ENCODE measurements at regions not wholly inside any gene's neighbourhood (a gene's known extent, or its start where the extent isn't known, plus 50 kb on each side); places are given as distances from the start of the nearest gene placed in this dataset.

GRCh38 chr11:127393460-127393997, 393.0 kb upstream of the KIRREL3 start:
- Histone ChIP-seq H3K4me3 (no peak overlapping the region), H3K36me3 (no peaks in the 10 kb centered on the region), H3K9me3 (no peaks in the 10 kb centered on the region), H3K4me1 (no peaks in the 10 kb centered on the region), H3K27ac (no peak overlapping the region), H3K27me3 (no peaks in the 10 kb centered on the region)
- ATAC-seq (no peak), DNase-seq (no peak)
- intact Hi-C loops (cut with DNase I) = no loop called here
- TF ChIP-seq CTCF (IDR thresholded peaks at IDR 0.05) = no peak

GRCh38 chr11:127392575-127392974, 392.0 kb upstream of the KIRREL3 start:
- H3K27me3 ChIP-seq = no peaks in the 10 kb centered on the region
- no peak for DNase-seq
- no peak for TF ChIP-seq CTCF (IDR thresholded peaks at IDR 0.05)
- no peaks in the 10 kb centered on the region for H3K36me3 ChIP-seq
- intact Hi-C loops (cut with DNase I) = no loop called here
- H3K4me1 ChIP-seq = no peaks in the 10 kb centered on the region
- H3K9me3 ChIP-seq = no peaks in the 10 kb centered on the region
- no peak overlapping the region for H3K4me3 ChIP-seq
- no peak for ATAC-seq
- no peak overlapping the region for H3K27ac ChIP-seq

- Histone ChIP-seq H3K9me3 (no peaks in the 10 kb centered on the region), H3K4me3 (no peak overlapping the region), H3K27me3 (no peaks in the 10 kb centered on the region), H3K4me1 (no peaks in the 10 kb centered on the region), H3K36me3 (no peaks in the 10 kb centered on the region), H3K27ac (no peak overlapping the region)
- intact Hi-C loops (cut with DNase I) = no loop called here
- ATAC-seq (no peak), DNase-seq (no peak)
- no peak for TF ChIP-seq CTCF (IDR thresholded peaks at IDR 0.05)
Observed at GRCh38 chr11:127390465-127390864, 389.9 kb upstream of the KIRREL3 start.

GRCh38 chr11:127385071-127385470, 384.5 kb upstream of the KIRREL3 start:
- TF ChIP-seq CTCF (IDR thresholded peaks at IDR 0.05) = no peak

GRCh38 chr11:127383026-127383425, 382.5 kb upstream of the KIRREL3 start:
- no peak for TF ChIP-seq CTCF (IDR thresholded peaks at IDR 0.05)
- Histone ChIP-seq H3K36me3 (no peaks in the 10 kb centered on the region), H3K27me3 (no peaks in the 10 kb centered on the region), H3K27ac (no peak overlapping the region), H3K4me3 (no peak overlapping the region), H3K9me3 (no peaks in the 10 kb centered on the region), H3K4me1 (no peaks in the 10 kb centered on the region)
- intact Hi-C loops (cut with DNase I) = no loop called here
- no peak for ATAC-seq
- no peak for DNase-seq

More at GRCh38 chr11:127385071-127385470, 384.5 kb upstream of the KIRREL3 start:
- no peaks in the 10 kb centered on the region for H3K9me3 ChIP-seq
- intact Hi-C loops (cut with DNase I) = no loop called here
- ATAC-seq = no peak
- no peaks in the 10 kb centered on the region for H3K36me3 ChIP-seq
- H3K4me3 ChIP-seq = no peak overlapping the region
- H3K27ac ChIP-seq = no peak overlapping the region
- H3K27me3 ChIP-seq = no peaks in the 10 kb centered on the region
- no peak for DNase-seq
- no peaks in the 10 kb centered on the region for H3K4me1 ChIP-seq

GRCh38 chr11:127381247-127381646, 380.7 kb upstream of the KIRREL3 start:
- TF ChIP-seq CTCF (IDR thresholded peaks at IDR 0.05) = no peak
- ATAC-seq (no peak), DNase-seq (no peak)
- Histone ChIP-seq H3K4me1 (no peaks in the 10 kb centered on the region), H3K4me3 (no peak overlapping the region), H3K27ac (no peak overlapping the region), H3K36me3 (no peaks in the 10 kb centered on the region), H3K27me3 (no peaks in the 10 kb centered on the region), H3K9me3 (no peaks in the 10 kb centered on the region)
- intact Hi-C loops (cut with DNase I) = no loop called here
